HFFc6 (cell line): ENCODE measurements at regions not wholly inside any gene's neighbourhood (a gene's known extent, or its start where the extent isn't known, plus 50 kb on each side); places are given as distances from the start of the nearest gene placed in this dataset.
A peak's percentile ranks its signal among the peaks of the same experiment; 100 is the strongest.
"Not testable (repeated sequence)": the region's sequence is repeated elsewhere in the genome, so short reads cannot be mapped to it uniquely, and the experiment has no call there.

Experiments
- DNase-seq: peaks from one replicate; pipeline ENCODE4 v3.0.0-alpha.2; 2018
- H3K27ac Mint-ChIP-seq: 2 replicates; pipeline ENCODE4 v1.8.0; 2020; ENCODE audit warnings: mild to moderate bottlenecking, mixed read lengths
- H3K27me3 Mint-ChIP-seq: 2 replicates; pipeline ENCODE4 v1.8.0; 2021; ENCODE audit warnings: mild to moderate bottlenecking, moderate library complexity, mixed read lengths; ENCODE audit not compliant: insufficient read depth
- H3K36me3 Mint-ChIP-seq: 2 replicates; pipeline ENCODE4 v1.8.0; 2021; ENCODE audit warnings: low read depth, mixed read lengths
- H3K4me1 Mint-ChIP-seq: 2 replicates; pipeline ENCODE4 v1.8.0; 2020; ENCODE audit warnings: low read depth, mixed read lengths
- H3K4me3 Mint-ChIP-seq: 2 replicates; pipeline ENCODE4 v1.8.0; 2020; ENCODE audit warnings: mild to moderate bottlenecking, moderate library complexity, mixed read lengths
- H3K9me3 Mint-ChIP-seq: 2 replicates; pipeline ENCODE4 v1.8.0; 2020; ENCODE audit warnings: mild to moderate bottlenecking, mixed read lengths
- CTCF ChIP-seq: fragments of 200-600 bp; sonication (generic); IDR thresholded peaks from 2 replicates; pipeline ENCODE4 v1.5.0; 2021; ENCODE audit warnings: antibody characterized with exemption, mild to moderate bottlenecking

GRCh38 chr12:116448165-116448739, 110.9 kb upstream of the MAP1LC3B2 start:
- Mint-ChIP-seq H3K36me3 (0 out of 2 replicates have a peak, but pooled peaks cover 4% of the 10 kb centered on the region), H3K27me3 (no peaks in the 10 kb centered on the region; the same call in 1 of the 2 replicates), H3K4me1 (peaks cover 3% of the 10 kb centered on the region), H3K9me3 (no peaks in the 10 kb centered on the region), H3K4me3 (no peak overlapping the region), H3K27ac (no peak overlapping the region)
- no peak for TF ChIP-seq CTCF
- DNase-seq = no peak

GRCh38 chr12:116450406-116450910, 108.7 kb upstream of the MAP1LC3B2 start:
- no peak overlapping the region for H3K27ac Mint-ChIP-seq
- no peak for TF ChIP-seq CTCF
- H3K4me1 Mint-ChIP-seq = peaks cover 25% of the 10 kb centered on the region
- H3K4me3 Mint-ChIP-seq = no peak overlapping the region
- 0 out of 2 replicates have a peak, but pooled peaks cover 8% of the 10 kb centered on the region for H3K36me3 Mint-ChIP-seq
- peaks cover 4% of the 10 kb centered on the region; the same call in 1 of the 2 replicates for H3K9me3 Mint-ChIP-seq
- peaks cover 1% of the 10 kb centered on the region for H3K27me3 Mint-ChIP-seq
- DNase-seq = no peak

- not testable (repeated sequence) for H3K4me3 Mint-ChIP-seq, H3K27me3 Mint-ChIP-seq, DNase-seq, H3K9me3 Mint-ChIP-seq, H3K36me3 Mint-ChIP-seq
- peak overlapping the region; percentile 100 for H3K27ac Mint-ChIP-seq
- H3K4me1 Mint-ChIP-seq = peaks cover 43% of the 10 kb centered on the region
Observed at GRCh38 chr12:116452975-116453374, 106.2 kb upstream of the MAP1LC3B2 start.

GRCh38 chr12:116453631-116454030, 105.5 kb upstream of the MAP1LC3B2 start:
- TF ChIP-seq CTCF = no peak
- Mint-ChIP-seq H3K9me3 (peaks cover 4% of the 10 kb centered on the region; the same call in 1 of the 2 replicates), H3K27ac (peak overlapping the region; percentile 100), H3K4me1 (peaks cover 43% of the 10 kb centered on the region), H3K4me3 (no peak overlapping the region), H3K36me3 (0 out of 2 replicates have a peak, but pooled peaks cover 8% of the 10 kb centered on the region), H3K27me3 (peaks cover 1% of the 10 kb centered on the region; the same call in 1 of the 2 replicates)
- no peak for DNase-seq

DNA sequence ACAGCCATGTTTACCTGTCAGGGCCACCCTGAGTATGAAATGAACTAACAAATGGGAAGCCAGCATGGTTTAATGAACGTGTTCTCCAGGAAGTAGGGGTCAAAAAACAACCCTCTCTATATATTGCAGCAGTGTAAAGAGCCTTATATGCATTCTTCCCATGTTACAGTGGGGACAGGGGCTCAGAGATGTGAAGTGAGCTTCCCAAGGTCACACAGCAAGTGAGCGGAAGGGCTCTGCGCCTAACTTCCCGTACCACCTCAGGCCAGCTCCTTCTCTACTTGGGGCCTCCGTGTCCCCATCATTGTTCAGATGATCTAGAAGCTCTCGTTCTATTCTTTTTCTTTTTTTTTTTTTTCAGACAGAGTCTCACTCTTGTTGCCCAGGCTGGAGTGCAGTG, 105.1 kb upstream of the MAP1LC3B2 start:
- H3K4me1 Mint-ChIP-seq = peaks cover 43% of the 10 kb centered on the region
- peak overlapping the region; percentile 100 for H3K27ac Mint-ChIP-seq
- DNase-seq = no peak
- no peak overlapping the region; the same call in 1 of the 2 replicates for H3K4me3 Mint-ChIP-seq
- H3K9me3 Mint-ChIP-seq = peaks cover 4% of the 10 kb centered on the region; the same call in 1 of the 2 replicates
- TF ChIP-seq CTCF = no peak
- H3K36me3 Mint-ChIP-seq = 0 out of 2 replicates have a peak, but pooled peaks cover 8% of the 10 kb centered on the region
- peaks cover 1% of the 10 kb centered on the region; the same call in 1 of the 2 replicates for H3K27me3 Mint-ChIP-seq

GRCh38 chr12:116454950-116455447, 104.2 kb upstream of the MAP1LC3B2 start:
- H3K36me3 Mint-ChIP-seq = 0 out of 2 replicates have a peak, but pooled peaks cover 8% of the 10 kb centered on the region
- peak overlapping the region; percentile 100 for H3K27ac Mint-ChIP-seq
- DNase-seq = peak; percentile 97
- peaks cover 48% of the 10 kb centered on the region for H3K4me1 Mint-ChIP-seq
- H3K4me3 Mint-ChIP-seq = peak overlapping the region; percentile 82
- H3K9me3 Mint-ChIP-seq = peaks cover 4% of the 10 kb centered on the region; the same call in 1 of the 2 replicates
- 0 out of 2 replicates have a peak, but pooled peaks have one; percentile 32 for TF ChIP-seq CTCF
- peaks cover 1% of the 10 kb centered on the region; the same call in 1 of the 2 replicates for H3K27me3 Mint-ChIP-seq
